Choroid plexus epithelial cell (primary cell): ENCODE measurements at regions not wholly inside any gene's neighbourhood (a gene's known extent, or its start where the extent isn't known, plus 50 kb on each side); places are given as distances from the start of the nearest gene placed in this dataset.

ENCODE experiments used
- DNase-seq: peaks from one replicate; pipeline ENCODE4 v3.0.0-alpha.2; 2010; ENCODE audit warnings: low read depth
- H3K4me3 ChIP-seq: 2 replicates; pipeline ENCODE4 v1.5.1; 2011; ENCODE audit warnings: low read depth, mild to moderate bottlenecking, control low read depth, low read length, moderate library complexity
- CTCF ChIP-seq: conservative IDR thresholded peaks from 2 replicates; pipeline ENCODE4 v1.5.1; 2011; ENCODE audit warnings: low read depth, mild to moderate bottlenecking, control low read depth, inconsistent platforms, low read length, moderate library complexity

- no peak overlapping the region for H3K4me3 ChIP-seq
- TF ChIP-seq CTCF: no peak
- DNase-seq: no peak
These were observed 162.4 kb downstream of the SCG2 start for GRCh38 chr2:223439786-223440185.

- no peak overlapping the region for H3K4me3 ChIP-seq
- TF ChIP-seq CTCF: no peak
- peak; percentile 78 for DNase-seq
These were observed 159.3 kb downstream of the SCG2 start for GRCh38 chr2:223442847-223443246.

- no peak for DNase-seq
- H3K4me3 ChIP-seq: no peak overlapping the region
- no peak for TF ChIP-seq CTCF
These were observed 151.9 kb downstream of the SCG2 start for GRCh38 chr2:223450246-223450645.

- no peak for TF ChIP-seq CTCF
- DNase-seq: no peak
- H3K4me3 ChIP-seq: no peak overlapping the region
These were observed 144.9 kb downstream of the SCG2 start for GRCh38 chr2:223457301-223457700.

- H3K4me3 ChIP-seq: no peak overlapping the region
- peak; percentile 70 for DNase-seq
- peak; percentile 43 for TF ChIP-seq CTCF
These were observed 142.7 kb downstream of the SCG2 start for GRCh38 chr2:223459328-223459939.

GRCh38 chr2:223460209-223460608 is 142.0 kb downstream of the SCG2 start:
- no peak for DNase-seq
- no peak overlapping the region for H3K4me3 ChIP-seq
- no peak for TF ChIP-seq CTCF

- TF ChIP-seq CTCF: no peak
- H3K4me3 ChIP-seq: no peak overlapping the region
- DNase-seq: peak; percentile 86
These were observed 141.4 kb downstream of the SCG2 start for GRCh38 chr2:223460774-223461211.
